C4-2B (cell line): ENCODE measurements at regions not wholly inside any gene's neighbourhood (a gene's known extent, or its start where the extent isn't known, plus 50 kb on each side); places are given as distances from the start of the nearest gene placed in this dataset.

Experiments
- ZFX ChIP-seq: fragments of 450-650 bp; IDR thresholded peaks from 2 replicates; pipeline ENCODE4 v1.6.1; 2017
- TF ChIP-seq, protein P1 (sequence below): fragments of 450-650 bp; conservative IDR thresholded peaks from 2 replicates; pipeline ENCODE4 v1.5.1; 2017; ENCODE audit warnings: mild to moderate bottlenecking

- TF ChIP-seq, protein P1, sequence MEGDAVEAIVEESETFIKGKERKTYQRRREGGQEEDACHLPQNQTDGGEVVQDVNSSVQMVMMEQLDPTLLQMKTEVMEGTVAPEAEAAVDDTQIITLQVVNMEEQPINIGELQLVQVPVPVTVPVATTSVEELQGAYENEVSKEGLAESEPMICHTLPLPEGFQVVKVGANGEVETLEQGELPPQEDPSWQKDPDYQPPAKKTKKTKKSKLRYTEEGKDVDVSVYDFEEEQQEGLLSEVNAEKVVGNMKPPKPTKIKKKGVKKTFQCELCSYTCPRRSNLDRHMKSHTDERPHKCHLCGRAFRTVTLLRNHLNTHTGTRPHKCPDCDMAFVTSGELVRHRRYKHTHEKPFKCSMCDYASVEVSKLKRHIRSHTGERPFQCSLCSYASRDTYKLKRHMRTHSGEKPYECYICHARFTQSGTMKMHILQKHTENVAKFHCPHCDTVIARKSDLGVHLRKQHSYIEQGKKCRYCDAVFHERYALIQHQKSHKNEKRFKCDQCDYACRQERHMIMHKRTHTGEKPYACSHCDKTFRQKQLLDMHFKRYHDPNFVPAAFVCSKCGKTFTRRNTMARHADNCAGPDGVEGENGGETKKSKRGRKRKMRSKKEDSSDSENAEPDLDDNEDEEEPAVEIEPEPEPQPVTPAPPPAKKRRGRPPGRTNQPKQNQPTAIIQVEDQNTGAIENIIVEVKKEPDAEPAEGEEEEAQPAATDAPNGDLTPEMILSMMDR = no peak
- TF ChIP-seq ZFX = no peak
These were observed 1142.3 kb downstream of the NXPH1 start for GRCh38 chr7:9575716-9576115.
